Skeletal muscle tissue (tissue), 3 donors: ENCODE measurements at regions not wholly inside any gene's neighbourhood (a gene's known extent, or its start where the extent isn't known, plus 50 kb on each side); places are given as distances from the start of the nearest gene placed in this dataset.
A peak's percentile ranks its signal among the peaks of the same experiment; 100 is the strongest.

ENCODE experiments used
- H3K27ac ChIP-seq: one replicate; pipeline ENCODE4 v1.7.0; 2013; ENCODE audit warnings: mild to moderate bottlenecking, low read depth, low read length, inconsistent platforms
- H3K27me3 ChIP-seq, 3 donors: one replicate each; pipeline ENCODE4 v1.7.0; 2013; ENCODE audit warnings: low read length in 3 of 3; ENCODE audit not compliant: control insufficient read depth in 3 of 3, insufficient read depth in 3 of 3
- H3K36me3 ChIP-seq, 3 donors: one replicate each; pipeline ENCODE4 v1.7.0; 2013; ENCODE audit warnings: low read length in 3 of 3; ENCODE audit not compliant: control insufficient read depth in 3 of 3, insufficient read depth in 3 of 3
- H3K4me1 ChIP-seq, 3 donors: one replicate each; pipeline ENCODE4 v1.7.0; 2013; ENCODE audit warnings: low read length in 3 of 3, mild to moderate bottlenecking in 3 of 3; ENCODE audit not compliant: control insufficient read depth in 3 of 3, insufficient read depth in 3 of 3
- H3K4me3 ChIP-seq, 3 donors: one replicate each; pipeline ENCODE4 v1.7.0; 2013; ENCODE audit warnings: low read length in 3 of 3
- H3K9ac ChIP-seq, 3 donors: one replicate each; pipeline ENCODE4 v1.7.0; 2013; ENCODE audit warnings: low read length in 3 of 3, mild to moderate bottlenecking in 3 of 3, moderate library complexity in 2 of 3, low read depth in 1 of 3
- H3K9me3 ChIP-seq, 3 donors: one replicate each; pipeline ENCODE4 v1.7.0; 2013; ENCODE audit warnings: low read length in 3 of 3; ENCODE audit not compliant: control insufficient read depth in 3 of 3
- donor health status: Osteomylitis.

DNA sequence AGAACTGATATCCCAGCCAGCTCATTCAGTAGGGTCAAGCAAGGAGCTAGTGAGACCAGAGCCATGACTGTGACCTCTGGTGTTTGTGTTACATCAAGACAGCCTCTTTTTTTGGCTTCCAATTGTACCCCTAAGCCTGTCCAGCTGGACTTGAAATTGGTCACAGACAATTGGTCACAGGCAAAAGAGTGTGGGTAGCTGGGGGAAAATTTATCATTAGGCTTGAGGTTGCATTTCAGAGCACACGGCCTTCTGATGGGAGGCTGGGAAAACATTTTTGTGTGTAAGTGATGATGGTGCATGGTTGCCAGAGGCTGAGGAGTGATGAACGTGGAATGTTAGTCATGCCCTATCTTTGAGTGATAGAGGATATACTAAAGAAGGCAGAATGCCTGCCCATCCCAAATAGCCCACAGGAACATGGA, 285.1 kb upstream of the SLC14A2 start:
- H3K4me1 ChIP-seq: peaks cover 53 to 63% (median 61%) of the 10 kb centered on the region in 3 donors
- H3K36me3 ChIP-seq: no peaks in the 10 kb centered on the region
- H3K9ac ChIP-seq: no peak overlapping the region
- peak overlapping the region; percentile 73 for H3K27ac ChIP-seq
- H3K27me3 ChIP-seq: no peaks in the 10 kb centered on the region
- H3K9me3 ChIP-seq: no peaks in the 10 kb centered on the region
- H3K4me3 ChIP-seq: no peak overlapping the region

DNA sequence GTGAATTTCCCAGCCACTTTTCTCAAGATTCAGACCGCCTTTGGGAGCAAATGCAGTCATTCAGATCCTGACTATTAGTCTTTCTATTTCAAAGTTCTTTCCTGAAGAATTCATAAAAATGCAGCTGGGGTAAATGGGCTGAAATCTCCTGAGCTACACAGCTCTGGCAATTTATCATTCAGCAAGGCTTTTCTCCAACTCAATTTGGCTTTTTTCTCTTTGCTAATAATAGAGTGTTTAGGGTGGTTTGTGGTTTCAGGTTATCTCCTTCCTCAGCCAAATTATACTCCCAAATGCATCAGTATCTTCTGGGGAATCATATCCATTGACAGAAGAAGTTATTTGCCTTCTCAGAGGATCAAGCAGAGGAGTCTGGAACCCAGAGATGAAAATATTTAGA, 282.4 kb upstream of the SLC14A2 start:
- no peaks in the 10 kb centered on the region for H3K9me3 ChIP-seq
- H3K27me3 ChIP-seq: no peaks in the 10 kb centered on the region
- H3K9ac ChIP-seq: peak overlapping the region in 1 of 3 donors; percentile 2
- H3K27ac ChIP-seq: peak overlapping the region; percentile 31
- peaks cover 47 to 54% (median 48%) of the 10 kb centered on the region in 3 donors for H3K4me1 ChIP-seq
- no peaks in the 10 kb centered on the region for H3K36me3 ChIP-seq
- no peak overlapping the region for H3K4me3 ChIP-seq

DNA sequence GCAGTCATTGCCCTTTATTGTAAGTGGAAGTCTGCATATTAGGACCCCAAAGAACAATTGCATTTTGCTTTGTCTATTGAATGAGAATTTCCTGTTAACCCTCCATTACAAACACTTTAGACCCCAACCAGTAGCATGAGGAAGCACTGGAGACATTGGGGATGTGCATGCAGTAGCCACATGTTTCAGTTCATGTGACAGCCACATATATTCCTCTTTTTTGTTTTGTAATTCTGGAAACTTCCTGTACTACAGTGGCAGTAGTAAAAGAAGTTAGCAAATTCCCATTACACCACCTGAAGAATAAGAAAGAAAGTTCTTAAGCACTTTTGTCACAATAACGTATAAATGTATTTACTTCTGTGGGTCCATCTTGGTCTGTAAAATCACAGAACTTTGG, 281.1 kb upstream of the SLC14A2 start:
- no peak overlapping the region for H3K27ac ChIP-seq
- no peak overlapping the region for H3K4me3 ChIP-seq
- no peaks in the 10 kb centered on the region for H3K27me3 ChIP-seq
- H3K36me3 ChIP-seq: no peaks in the 10 kb centered on the region
- H3K9ac ChIP-seq: no peak overlapping the region
- H3K9me3 ChIP-seq: no peaks in the 10 kb centered on the region
- H3K4me1 ChIP-seq: peaks cover 35 to 41% (median 36%) of the 10 kb centered on the region in 3 donors

DNA sequence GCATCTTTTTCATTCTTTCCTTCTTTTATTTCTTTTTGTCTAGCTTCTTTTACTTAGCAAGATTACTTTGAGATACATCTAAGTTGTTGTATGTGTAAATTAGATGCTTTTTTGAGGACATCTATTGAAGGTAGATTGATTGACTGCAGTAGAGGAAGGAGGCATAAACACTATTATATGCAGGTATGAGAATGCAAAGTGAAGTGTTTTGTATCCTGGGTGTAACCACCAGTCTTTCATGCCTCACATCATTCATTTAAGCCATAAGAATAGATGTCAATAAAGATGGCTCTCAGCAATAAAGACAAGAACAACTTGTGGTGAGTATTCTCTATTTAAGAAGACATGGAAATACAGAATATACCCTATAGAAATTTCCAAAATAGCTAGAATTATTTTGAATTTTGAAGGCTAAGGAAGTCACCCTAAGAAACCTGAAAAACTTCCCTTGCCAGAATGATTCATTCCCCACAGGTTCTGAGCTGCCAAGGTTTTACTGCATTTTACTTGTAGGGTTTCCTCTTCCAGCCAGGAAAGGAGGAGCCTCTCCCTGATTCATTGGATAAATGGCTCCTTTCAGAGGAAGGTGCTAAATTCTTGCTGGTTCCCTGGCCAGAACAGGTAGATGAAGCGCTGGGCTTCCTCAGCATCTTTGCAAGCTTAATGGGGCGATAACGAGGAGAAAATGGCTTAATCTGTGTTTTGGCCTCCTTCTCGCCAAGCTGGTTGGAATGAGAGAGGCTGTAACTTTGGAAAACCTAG, 279.8 kb upstream of the SLC14A2 start:
- no peaks in the 10 kb centered on the region for H3K27me3 ChIP-seq
- no peaks in the 10 kb centered on the region for H3K9me3 ChIP-seq
- peaks cover 24 to 29% (median 25%) of the 10 kb centered on the region in 3 donors for H3K4me1 ChIP-seq
- H3K36me3 ChIP-seq: no peaks in the 10 kb centered on the region
- no peak overlapping the region for H3K9ac ChIP-seq
- H3K27ac ChIP-seq: no peak overlapping the region
- H3K4me3 ChIP-seq: no peak overlapping the region

DNA sequence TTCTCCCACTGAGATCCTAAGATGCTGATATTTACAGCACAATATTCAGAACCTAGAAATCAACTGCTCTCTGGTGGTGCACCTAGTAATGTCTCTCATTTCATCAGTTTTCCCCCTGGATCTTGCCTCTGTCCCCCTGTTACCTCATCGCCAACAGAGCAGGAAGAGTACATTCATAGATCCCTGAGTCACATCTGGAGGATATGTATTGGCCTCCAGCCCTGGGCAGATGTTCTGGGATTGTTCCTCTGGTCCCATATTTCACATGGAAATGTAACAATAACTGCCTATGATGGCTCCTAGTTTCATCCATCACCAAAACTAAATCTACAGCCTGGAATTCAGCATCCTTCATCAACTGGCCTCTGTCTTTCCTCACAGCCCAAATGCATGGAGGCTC, 278.8 kb upstream of the SLC14A2 start:
- no peaks in the 10 kb centered on the region for H3K9me3 ChIP-seq
- no peaks in the 10 kb centered on the region for H3K36me3 ChIP-seq
- no peak overlapping the region for H3K9ac ChIP-seq
- H3K27me3 ChIP-seq: no peaks in the 10 kb centered on the region
- no peak overlapping the region for H3K4me3 ChIP-seq
- peaks cover 19 to 27% (median 22%) of the 10 kb centered on the region in 3 donors for H3K4me1 ChIP-seq
- H3K27ac ChIP-seq: no peak overlapping the region

DNA sequence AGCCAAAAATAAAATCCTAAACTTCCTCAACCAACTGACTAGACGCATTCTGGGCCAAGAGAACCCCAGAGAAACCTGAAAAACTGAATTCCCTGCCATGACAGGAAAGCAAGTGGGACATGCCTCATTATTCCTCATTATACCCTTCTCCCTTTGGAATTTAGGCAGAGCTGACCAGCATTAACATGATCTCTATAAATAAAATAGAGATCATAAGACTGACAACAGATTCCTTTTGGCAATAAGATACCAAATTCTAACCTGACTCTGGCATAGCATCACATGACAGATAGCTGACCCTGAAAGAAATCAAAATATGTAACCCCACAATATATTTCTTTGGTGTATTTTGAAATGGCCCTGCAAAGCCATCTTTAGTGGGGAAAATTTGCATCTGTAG, 277.8 kb upstream of the SLC14A2 start:
- H3K4me3 ChIP-seq: no peak overlapping the region
- no peaks in the 10 kb centered on the region for H3K27me3 ChIP-seq
- H3K9me3 ChIP-seq: no peaks in the 10 kb centered on the region
- H3K27ac ChIP-seq: peak overlapping the region; percentile 76
- no peaks in the 10 kb centered on the region for H3K36me3 ChIP-seq
- peak overlapping the region in 2 of 3 donors; percentile 9 to 22 for H3K9ac ChIP-seq
- peaks cover 16 to 30% (median 24%) of the 10 kb centered on the region in 3 donors for H3K4me1 ChIP-seq

DNA sequence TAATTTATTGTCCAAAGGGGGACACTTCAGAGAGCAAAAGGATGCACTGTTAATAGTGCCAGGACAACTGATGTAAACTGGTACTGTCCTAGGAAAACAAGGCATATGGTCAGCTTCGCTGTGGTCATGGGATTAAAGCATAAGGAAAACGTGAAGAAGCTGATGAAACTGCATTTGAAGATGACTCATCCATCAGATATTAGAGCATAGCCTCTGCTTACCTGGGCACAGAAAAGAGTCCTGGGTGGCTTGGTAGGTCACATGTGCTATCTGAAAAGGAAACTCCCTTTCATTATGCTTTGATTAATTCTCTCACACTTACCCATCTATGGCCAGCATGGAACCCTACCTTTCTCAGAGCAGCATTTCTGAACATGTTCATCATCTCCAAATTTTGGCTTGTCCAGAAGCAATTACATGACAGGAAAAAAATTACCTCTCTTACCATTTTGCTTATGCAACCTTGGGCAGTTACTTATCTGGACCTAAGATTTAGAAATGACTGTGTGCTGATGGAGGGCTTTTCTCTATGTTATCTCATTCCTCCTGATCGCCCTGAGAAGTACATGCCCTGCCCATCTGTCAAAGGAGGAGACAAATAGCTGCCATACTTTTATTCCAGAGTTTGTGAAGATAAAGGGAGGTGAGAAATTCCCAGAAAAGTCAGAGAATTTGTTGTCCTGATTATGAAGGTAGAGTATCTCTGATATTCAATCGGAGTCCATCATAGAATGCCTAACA, 275.3 kb upstream of the SLC14A2 start:
- peaks cover 17 to 31% (median 27%) of the 10 kb centered on the region in 3 donors for H3K4me1 ChIP-seq
- H3K4me3 ChIP-seq: no peak overlapping the region
- no peaks in the 10 kb centered on the region for H3K36me3 ChIP-seq
- no peak overlapping the region for H3K9ac ChIP-seq
- no peaks in the 10 kb centered on the region for H3K27me3 ChIP-seq
- H3K27ac ChIP-seq: no peak overlapping the region
- H3K9me3 ChIP-seq: no peaks in the 10 kb centered on the region

DNA sequence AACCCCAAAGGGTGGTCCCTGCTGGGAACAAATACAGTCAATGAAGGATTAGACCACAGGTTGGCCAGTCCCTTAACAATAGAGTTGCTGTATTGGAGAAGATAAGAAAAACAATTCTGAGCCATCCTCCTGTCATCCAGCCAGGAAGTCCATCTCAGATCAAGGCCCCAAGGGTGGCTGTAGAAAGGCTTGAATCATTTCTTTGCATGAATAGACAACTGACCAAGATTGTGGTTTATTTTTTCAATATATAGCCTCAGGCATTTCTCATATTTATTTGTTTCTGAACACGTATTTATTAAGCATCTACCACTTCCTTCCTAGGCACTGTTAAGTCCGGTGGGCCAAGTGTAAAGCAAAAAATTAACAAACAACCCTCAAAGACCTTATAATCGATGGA, 274.4 kb upstream of the SLC14A2 start:
- H3K27me3 ChIP-seq: no peaks in the 10 kb centered on the region
- H3K9ac ChIP-seq: no peak overlapping the region
- H3K4me3 ChIP-seq: no peak overlapping the region
- no peaks in the 10 kb centered on the region for H3K36me3 ChIP-seq
- no peak overlapping the region for H3K27ac ChIP-seq
- H3K9me3 ChIP-seq: no peaks in the 10 kb centered on the region
- peaks cover 17 to 28% (median 23%) of the 10 kb centered on the region in 3 donors for H3K4me1 ChIP-seq

DNA sequence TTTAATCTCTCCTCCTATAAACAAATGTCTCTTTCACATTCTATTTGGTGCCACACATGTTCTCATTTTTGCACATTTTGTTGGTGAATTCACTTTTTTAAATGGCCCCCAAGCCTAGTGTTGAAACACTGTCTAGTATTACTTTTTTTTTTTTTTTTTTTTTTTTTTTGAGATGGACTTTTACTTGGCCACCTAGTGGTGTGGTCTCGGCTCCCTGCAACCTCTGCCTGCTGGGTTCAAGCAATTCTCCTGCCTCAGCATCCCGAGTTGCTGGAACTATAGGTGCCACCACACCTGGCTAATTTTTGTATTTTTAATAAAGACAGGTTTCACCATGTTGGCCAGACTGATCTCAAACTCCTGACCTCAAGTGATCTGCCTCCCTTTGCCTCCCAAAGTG, 273.8 kb upstream of the SLC14A2 start:
- Histone ChIP-seq H3K27ac (no peak overlapping the region), H3K4me1 (peaks cover 17 to 24% (median 22%) of the 10 kb centered on the region in 3 donors), H3K27me3 (no peaks in the 10 kb centered on the region), H3K9me3 (no peaks in the 10 kb centered on the region), H3K9ac (no peak overlapping the region), H3K36me3 (no peaks in the 10 kb centered on the region), H3K4me3 (no peak overlapping the region)

DNA sequence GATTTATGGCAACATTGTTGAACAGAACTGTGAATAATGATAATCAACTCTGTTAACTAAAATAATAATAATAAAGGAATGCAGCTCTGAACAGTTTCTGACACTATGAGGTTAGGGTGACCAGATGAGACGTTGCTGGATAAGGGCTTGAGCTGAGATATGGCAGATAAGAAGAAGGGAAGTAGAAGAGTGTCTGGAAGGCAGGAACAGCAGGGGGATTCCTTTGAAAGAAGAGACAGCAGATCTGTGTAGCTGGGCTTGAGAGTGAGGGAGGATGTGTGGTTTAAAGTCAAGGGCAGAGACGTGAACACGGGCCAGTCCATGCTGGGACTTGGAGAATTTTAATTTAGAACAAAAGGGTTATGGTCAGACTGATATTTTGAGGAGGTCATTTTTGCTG, 273.1 kb upstream of the SLC14A2 start:
- Histone ChIP-seq H3K36me3 (no peaks in the 10 kb centered on the region), H3K27me3 (no peaks in the 10 kb centered on the region), H3K9ac (no peak overlapping the region), H3K27ac (no peak overlapping the region), H3K4me3 (no peak overlapping the region), H3K4me1 (peaks cover 15 to 21% (median 20%) of the 10 kb centered on the region in 3 donors), H3K9me3 (no peaks in the 10 kb centered on the region)
